ENCODE measurements at regions not wholly inside any gene's neighbourhood (a gene's known extent, or its start where the extent isn't known, plus 50 kb on each side); places are given as distances from the start of the nearest gene placed in this dataset.

GRCh38 chr7:25970911-25971310, 181.1 kb upstream of the NFE2L3 start:
- Histone ChIP-seq H3K27me3 (ENCODE audit: insufficient read depth, low read depth) (no peaks in the 10 kb centered on the region), H3K79me2 (ENCODE audit: low read depth) (no peaks in the 10 kb centered on the region), H3K4me2 (no peak overlapping the region), H3K27ac (no peak overlapping the region), H3K9me3 (ENCODE audit: insufficient read depth, low read depth) (no peaks in the 10 kb centered on the region), H3K4me1 (replicated peaks; ENCODE audit: insufficient read depth) (no peaks in the 10 kb centered on the region), H3K36me3 (ENCODE audit: low read depth) (no peaks in the 10 kb centered on the region), H2AFZ (no peak overlapping the region), H3K9me2 (ENCODE audit: insufficient read depth) (no peaks in the 10 kb centered on the region), H3K4me3 (no peak overlapping the region), H4K20me1 (ENCODE audit: insufficient read depth) (no peaks in the 10 kb centered on the region), H3F3A (ENCODE audit: insufficient read depth, low read depth) (no peaks in the 10 kb centered on the region)
- intact Hi-C loops (cut with micrococcal nuclease; ENCODE audit: unreplicated experiment): no loop called here
- CTCF ChIA-PET: no interaction called here
- TF ChIP-seq EZH2 (IDR thresholded peaks at IDR 0.05; ENCODE audit: low read depth) (no peak), CTCF (conservative IDR thresholded peaks at IDR 0.05) (no peak)
- POLR2A ChIA-PET (ENCODE audit: unreplicated experiment): no interaction called here
- DNase-seq: no peak
- no TSS peak for BruUV-seq (replicated peaks)

GRCh38 chr7:25976630-25977029, 175.4 kb upstream of the NFE2L3 start:
- intact Hi-C loops (cut with micrococcal nuclease; ENCODE audit: unreplicated experiment): no loop called here
- CTCF ChIA-PET: no interaction called here

GRCh38 chr7:25978466-25978865, 173.5 kb upstream of the NFE2L3 start:
- H3K27me3 ChIP-seq (ENCODE audit: insufficient read depth, low read depth): no peaks in the 10 kb centered on the region
- H3K36me3 ChIP-seq (ENCODE audit: low read depth): no peaks in the 10 kb centered on the region
- intact Hi-C loops (cut with micrococcal nuclease; ENCODE audit: unreplicated experiment): no loop called here
- no peak overlapping the region for H2AFZ ChIP-seq
- no peaks in the 10 kb centered on the region for H3K9me2 ChIP-seq (ENCODE audit: insufficient read depth)
- H3K4me2 ChIP-seq: no peak overlapping the region
- no peaks in the 10 kb centered on the region for H3K4me1 ChIP-seq (replicated peaks; ENCODE audit: insufficient read depth)
- BruUV-seq (replicated peaks): no TSS peak
- H3F3A ChIP-seq (ENCODE audit: insufficient read depth, low read depth): no peaks in the 10 kb centered on the region
- peaks cover 9% of the 10 kb centered on the region for H3K9me3 ChIP-seq (ENCODE audit: insufficient read depth, low read depth)
- no peaks in the 10 kb centered on the region for H4K20me1 ChIP-seq (ENCODE audit: insufficient read depth)
- POLR2A ChIA-PET (ENCODE audit: unreplicated experiment): no interaction called here
- H3K27ac ChIP-seq: no peak overlapping the region
- H3K4me3 ChIP-seq: no peak overlapping the region
- no peaks in the 10 kb centered on the region for H3K79me2 ChIP-seq (ENCODE audit: low read depth)
- TF ChIP-seq EZH2 (IDR thresholded peaks at IDR 0.05; ENCODE audit: low read depth) (no peak), CTCF (conservative IDR thresholded peaks at IDR 0.05) (no peak)
- DNase-seq: no peak
- CTCF ChIA-PET: no interaction called here

More at GRCh38 chr7:25976630-25977029, 175.4 kb upstream of the NFE2L3 start:
- H3F3A ChIP-seq (ENCODE audit: insufficient read depth, low read depth): no peaks in the 10 kb centered on the region
- no peaks in the 10 kb centered on the region for H3K9me2 ChIP-seq (ENCODE audit: insufficient read depth)
- POLR2A ChIA-PET (ENCODE audit: unreplicated experiment): no interaction called here
- H2AFZ ChIP-seq: no peak overlapping the region
- no peak for DNase-seq
- no peak overlapping the region for H3K4me2 ChIP-seq
- peaks cover 9% of the 10 kb centered on the region for H3K9me3 ChIP-seq (ENCODE audit: insufficient read depth, low read depth)
- no TSS peak for BruUV-seq (replicated peaks)
- no peak overlapping the region for H3K27ac ChIP-seq
- no peak overlapping the region for H3K4me3 ChIP-seq
- TF ChIP-seq EZH2 (IDR thresholded peaks at IDR 0.05; ENCODE audit: low read depth): no peak
- TF ChIP-seq CTCF (conservative IDR thresholded peaks at IDR 0.05): no peak
- no peaks in the 10 kb centered on the region for H4K20me1 ChIP-seq (ENCODE audit: insufficient read depth)
- no peaks in the 10 kb centered on the region for H3K79me2 ChIP-seq (ENCODE audit: low read depth)
- H3K27me3 ChIP-seq (ENCODE audit: insufficient read depth, low read depth): no peaks in the 10 kb centered on the region
- no peaks in the 10 kb centered on the region for H3K36me3 ChIP-seq (ENCODE audit: low read depth)
- no peaks in the 10 kb centered on the region for H3K4me1 ChIP-seq (replicated peaks; ENCODE audit: insufficient read depth)
